GM19372 (cell line): ENCODE measurements at regions not wholly inside any gene's neighbourhood (a gene's known extent, or its start where the extent isn't known, plus 50 kb on each side); places are given as distances from the start of the nearest gene placed in this dataset.
"Not testable (repeated sequence)": the region's sequence is repeated elsewhere in the genome, so short reads cannot be mapped to it uniquely, and the experiment has no call there.

Source experiments
- ATAC-seq: cut with Tn5 transposase; IDR thresholded peaks from one replicate; pipeline ENCODE4 v1.9.1; 2021; ENCODE audit warnings: mild to moderate bottlenecking, low read depth, moderate library complexity; ENCODE audit not compliant: unreplicated experiment

DNA sequence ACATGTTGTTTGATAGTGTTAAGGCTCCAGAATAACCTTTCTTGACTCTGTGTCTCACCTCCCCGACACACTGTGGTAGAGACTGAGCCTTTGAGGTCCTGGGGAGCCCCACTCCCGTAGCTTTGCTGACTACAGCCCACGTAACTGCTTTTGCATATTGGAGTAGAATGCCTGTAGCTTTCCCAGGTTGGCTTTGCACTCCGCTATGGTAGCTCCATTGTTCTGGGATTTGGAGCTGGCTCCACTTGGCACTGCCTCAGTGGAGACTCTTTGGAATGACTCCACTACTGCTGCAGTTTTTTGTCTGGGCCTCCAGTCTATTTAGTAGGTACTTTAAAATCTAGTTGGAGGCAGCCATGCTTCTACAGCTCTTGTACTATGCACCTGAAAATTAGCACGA, 56.2 kb upstream of the ANXA1 start:
- no peak for ATAC-seq

DNA sequence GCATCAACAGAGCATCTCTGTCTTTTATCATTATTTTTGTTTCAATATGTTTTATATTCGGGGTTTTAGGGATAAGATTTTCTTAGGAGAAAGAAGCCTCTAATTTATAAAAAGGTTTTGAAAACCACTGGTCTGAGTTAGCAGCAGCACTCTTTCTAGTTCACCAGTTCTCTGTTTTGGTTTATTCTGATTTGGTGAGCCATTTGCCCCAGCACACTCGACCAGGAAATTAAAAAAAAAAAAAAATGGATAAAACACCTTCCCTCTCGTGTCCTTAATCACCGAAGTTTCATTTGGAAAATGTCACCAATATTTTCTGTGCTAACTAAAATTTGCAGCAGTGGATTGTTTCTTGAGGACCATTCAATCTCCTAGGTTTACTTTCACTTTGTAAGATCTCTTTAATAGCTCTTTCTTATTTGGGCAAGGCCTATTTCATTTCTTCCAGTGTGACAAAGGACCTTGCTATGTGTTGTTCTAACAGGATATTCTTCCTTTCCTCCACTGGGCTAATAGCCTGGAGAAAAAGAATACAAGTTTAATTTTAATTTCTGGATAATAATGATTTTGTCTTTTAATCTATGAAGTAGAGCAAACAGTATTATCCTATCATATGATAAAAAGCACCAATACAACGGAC, 57.8 kb upstream of the ANXA1 start:
- no peak for ATAC-seq

DNA sequence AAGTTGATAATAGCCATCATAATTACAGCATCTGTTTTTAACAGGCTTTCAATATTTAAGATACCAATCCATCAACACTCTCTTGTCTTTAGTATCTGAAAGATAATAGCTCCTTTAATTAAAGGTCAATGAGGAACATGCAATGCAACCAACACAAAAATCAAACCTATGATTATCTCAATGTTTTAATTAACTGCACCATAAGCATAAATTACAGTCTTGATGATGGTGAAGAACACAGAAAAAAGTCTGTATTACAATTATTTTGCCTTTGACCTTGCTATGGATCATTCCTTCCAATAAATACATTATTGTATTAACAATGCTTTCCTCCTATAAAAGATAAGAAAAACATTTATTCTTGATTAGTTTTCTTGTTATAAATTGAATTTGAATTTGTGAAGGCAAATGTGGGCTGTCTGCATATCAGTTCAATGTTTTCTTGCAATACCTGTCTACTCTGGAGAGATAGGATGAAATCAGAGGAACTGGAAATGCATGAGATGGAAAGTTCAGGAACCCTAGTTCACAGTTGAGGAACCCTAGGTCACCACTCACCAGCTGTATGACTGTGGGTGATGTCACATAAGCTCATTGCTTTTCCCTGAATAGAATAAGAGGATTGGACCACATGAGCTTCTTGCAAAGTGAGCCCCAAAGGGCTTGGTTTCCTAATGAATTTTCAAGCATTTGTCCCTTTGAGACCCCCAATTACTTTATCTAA, 58.5 kb upstream of the ANXA1 start:
- no peak for ATAC-seq

DNA sequence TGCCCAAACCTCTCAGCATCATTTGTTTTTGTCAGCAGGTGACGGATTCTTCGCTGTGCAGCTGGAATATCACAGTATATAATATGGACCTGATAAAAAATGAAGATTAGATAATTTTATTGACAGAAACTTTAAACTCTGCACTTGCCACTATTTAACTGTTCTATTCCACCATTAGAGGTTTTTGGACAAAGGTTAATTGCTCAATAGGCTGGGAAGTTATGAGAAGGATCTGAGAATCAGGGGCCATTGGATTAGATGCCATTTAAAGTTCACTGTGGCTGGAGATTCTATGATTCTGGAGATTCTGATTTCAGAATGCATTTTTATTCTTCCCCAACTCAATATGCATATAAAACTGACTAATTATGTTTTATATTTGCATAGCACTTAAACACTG, 59.8 kb upstream of the ANXA1 start:
- ATAC-seq: no peak

DNA sequence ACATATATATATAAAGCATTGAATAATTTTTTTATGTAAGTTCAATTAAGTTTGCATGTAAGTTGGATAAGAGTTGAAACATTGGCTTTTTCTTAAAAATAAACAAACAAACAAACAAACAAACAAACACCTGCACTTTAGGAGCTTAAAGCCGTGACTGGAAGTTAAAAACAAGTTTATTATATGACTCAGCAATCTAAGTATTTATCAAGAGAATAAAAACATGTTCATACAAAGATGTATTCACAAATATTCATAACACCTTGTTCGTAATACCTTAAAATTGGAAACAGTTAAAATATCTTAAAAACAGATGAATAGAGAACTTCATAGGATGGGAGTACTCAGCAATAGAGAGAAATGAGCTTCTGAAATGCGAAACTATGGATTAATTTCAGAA, 61.5 kb upstream of the ANXA1 start:
- no peak for ATAC-seq

DNA sequence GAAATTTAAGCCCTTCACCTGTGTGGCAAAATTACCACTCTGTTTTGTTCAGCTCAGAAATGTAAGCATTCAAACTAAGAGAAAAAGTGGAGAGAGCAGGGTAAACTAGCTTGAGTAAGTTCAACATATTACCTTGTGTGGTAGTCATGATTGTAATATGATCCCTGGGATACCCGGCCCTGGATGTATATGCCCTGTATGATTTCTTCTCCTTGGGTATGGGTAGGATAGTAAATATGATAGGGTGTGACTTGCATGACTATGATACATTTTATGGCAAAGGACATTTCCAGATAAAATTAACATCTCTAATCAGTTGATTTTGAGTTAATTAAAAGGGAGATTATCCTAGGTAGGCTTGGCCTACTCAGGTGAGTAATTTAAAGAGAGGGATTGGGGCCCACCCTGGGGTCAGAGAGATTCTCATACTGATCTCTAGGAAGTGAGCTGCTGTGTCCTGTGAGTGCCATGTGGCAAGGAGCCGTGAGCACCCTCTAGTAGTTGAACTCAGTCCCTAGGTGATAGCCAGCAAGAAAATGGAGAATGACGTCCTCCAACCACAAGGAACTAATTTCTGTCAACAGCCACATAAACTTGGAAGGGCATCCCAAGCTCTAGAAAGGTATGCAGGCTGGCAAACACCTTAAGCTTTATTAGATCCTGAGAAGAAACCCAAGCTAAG, 62.2 kb upstream of the ANXA1 start:
- ATAC-seq: no peak

DNA sequence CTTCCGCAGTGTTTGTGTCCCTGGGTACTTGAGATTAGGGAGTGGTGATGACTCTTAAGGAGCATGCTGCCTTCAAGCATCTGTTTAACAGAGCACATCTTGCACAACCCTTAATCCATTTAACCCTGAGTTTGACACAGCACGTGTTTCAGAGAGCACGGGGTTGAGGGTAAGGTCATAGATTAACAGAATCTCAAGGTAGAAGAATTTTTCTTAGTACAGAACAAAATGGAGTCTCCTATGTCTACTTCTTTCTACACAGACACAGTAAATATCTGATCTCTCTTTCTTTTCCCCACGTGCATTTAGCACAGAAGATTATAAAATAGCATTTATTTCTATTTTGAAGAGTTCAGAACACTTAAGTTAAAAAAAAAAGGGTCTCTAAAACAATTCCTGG, 63.8 kb upstream of the ANXA1 start:
- ATAC-seq: not testable (repeated sequence)

DNA sequence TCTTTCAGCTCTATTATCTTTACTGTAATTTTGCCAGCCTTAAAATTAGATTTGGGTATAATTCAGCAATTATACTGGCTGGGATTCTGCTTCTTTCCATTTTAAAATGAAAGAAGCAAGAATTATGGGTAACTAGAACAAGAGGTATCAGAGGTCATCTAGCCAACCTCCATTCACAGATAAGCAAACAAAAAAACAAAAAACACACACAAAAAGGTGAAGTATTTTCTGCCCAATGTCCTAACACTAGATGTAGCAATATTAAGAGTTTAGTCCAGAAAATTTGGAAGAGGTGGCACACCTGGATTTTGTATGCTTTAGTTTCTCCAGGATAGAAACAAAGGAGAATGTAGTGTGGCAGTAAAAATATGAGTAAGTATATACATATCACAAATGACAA, 68.1 kb upstream of the ANXA1 start:
- ATAC-seq: no peak

DNA sequence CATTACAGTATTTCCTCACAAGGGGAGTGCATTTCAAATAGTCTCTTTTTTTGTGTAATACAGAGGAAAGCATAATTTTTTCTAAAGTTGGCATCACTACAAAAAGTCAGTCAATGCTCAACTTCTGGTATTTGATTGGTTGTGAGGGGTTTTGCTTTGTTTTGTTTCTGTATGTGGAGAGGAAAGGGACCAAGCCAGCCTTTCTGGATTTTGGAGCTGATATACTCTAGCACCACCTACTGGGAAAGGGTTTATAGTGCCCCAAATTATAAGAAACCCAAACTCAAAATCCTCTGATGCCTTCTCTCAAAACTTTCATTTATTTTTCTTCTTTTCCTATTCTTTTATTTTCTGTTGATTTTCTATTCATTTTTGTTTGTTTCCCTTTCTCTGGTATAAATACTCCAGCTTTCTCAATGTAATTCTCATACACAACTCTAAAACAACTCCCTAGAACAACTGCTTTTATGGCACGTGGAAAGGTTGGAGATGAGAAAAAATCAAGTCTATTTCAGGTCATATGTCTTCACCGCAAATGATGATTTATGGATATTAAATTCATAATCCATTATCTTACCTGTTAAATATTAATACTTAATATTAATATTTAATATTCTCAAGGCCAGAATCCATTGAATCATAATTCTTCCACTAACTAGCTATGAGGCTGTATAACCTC, 69.5 kb upstream of the ANXA1 start:
- no peak for ATAC-seq

DNA sequence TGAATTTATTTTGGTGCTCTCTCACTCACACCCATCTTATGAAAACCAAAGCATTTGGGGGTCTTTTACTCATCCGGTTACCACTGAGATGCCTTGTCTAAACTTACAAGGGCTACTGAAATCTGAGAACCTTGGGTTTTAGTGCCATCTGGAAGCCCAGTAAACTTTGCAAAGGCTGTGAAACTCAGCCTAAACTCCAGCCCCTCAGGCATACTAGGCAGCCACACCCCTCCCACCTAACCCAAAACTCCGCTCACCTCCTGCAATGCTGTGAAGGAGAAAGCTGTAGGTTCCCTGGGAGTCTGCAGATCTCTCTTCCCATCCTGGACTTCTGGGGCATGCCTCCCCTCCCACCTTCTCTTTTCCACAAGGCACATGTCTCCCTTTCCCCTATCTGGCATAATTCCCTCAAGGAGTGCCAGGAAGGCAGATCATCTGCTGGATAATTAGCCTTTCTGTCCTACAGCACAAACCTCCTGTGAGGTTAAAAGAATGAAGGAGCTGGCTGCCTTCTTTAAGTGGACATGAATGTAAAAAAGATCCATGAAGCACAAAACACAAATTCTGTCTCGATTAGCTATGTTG, 71.5 kb upstream of the ANXA1 start:
- no peak for ATAC-seq

DNA sequence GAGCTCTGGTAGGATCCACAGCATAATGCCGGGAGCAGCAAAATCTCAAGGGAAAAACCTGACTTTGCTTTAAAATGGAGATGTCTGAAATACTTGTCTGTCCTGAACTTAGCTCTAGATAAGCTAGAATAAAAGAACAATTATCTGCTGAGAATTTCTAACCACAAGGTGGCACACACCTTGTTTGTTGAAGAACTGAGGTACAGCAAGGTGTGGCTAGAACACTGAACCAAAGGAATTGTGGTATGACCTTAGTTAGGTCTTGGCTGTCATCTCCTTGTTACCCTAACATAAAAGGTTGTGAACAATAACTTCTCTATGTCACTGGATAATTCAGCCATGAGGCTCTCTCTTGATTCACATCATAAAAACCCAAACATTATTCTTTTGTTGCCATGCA, 72.3 kb upstream of the ANXA1 start:
- no peak for ATAC-seq

DNA sequence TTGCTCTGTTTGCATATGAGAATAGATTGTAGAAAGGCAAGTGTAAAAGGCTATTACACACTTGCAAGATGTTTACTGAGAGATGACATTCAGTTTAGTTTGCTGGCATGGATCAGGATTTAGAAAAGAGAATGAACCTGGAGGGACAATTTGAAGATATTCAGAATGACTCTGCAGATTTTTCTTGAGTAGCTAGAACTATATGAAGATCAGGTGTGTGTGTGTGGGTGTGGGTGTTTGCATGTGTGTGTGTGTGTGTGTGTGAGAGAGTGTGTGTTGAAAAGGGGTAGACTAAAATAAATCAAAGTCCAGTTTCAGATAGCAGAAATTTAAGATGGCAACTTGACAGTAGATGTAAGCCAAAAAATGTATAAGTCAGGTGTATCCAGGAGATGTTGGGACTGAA, 74.0 kb upstream of the ANXA1 start:
- ATAC-seq: no peak

DNA sequence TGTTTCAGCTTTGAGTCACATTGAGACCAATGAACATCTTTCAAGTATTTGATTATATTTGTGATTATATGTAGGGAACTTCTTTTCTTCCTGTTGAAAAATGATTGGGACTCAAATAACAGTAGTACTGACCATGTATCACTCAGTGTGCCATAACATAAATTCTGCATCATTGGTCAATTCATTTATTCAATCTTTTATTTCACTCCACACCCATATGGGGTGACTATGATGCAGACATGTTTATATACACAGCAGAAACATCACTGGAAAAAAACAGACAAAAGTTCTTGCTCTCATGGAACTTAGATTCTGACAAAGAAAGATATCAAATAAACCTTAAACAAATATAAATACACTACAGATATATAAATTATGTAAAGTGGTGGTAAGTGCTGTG, 74.7 kb upstream of the ANXA1 start:
- no peak for ATAC-seq

DNA sequence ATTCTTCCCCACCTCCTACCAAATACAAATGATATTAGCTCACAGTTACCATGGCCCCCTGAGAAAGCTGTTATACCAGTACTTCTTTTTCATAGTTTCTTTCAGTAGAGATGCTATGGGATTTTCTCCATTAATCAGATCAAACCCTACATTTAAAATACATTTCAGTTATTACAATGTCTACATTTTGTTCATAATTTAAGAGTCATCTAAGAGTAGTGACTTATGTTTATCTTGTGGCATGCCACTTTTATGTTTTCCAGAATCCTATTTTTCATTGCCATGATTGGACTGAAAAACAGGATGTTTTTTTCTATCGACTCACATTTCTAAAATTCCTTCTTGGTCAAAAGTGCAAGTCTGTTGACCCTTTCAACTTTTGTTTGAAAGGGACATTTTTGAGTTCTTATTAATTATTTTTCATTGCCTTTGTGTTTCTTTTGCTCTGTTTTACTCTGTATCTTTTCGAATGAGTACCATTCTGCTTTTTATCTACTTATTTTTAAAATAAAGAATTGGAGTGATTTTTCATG, 77.4 kb upstream of the ANXA1 start:
- ATAC-seq: no peak

DNA sequence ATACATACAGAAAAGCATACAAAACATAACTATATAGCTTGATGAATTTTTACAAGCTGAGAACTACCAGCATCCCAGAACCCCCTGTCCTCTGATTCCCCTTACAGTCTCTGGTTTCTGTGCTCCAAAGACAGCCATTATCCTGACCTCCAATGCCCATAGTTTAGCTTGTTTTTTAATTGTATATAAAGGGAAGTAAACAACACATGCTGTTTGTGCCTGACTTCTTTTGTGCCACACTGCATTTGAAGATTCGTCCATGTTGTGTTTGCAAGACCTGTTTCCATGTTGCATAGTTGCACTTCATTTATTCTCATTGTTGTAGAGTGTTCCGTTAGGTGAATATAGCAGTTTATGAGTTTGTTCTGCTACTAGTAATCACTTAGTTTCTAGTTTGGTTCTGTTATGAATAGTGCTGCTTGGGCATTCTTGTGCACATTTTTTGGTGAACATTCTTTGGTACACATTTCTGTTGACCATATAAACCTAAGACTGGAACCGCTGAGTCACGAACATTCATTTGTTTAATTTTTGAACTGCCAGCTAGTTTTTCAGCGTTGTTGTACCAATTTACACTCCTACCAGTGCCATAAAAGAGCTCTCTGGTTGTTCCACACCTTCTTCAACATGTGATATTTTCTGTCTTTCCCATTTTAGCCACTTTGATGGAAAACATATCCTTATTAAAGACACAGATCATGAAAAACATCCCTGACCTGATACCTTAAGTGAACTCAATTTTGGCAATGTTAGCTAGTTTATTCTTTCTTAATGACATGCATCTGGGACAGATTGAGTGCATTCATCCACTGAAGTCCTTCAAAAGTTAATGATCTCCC, 78.1 kb upstream of the ANXA1 start:
- ATAC-seq: no peak

DNA sequence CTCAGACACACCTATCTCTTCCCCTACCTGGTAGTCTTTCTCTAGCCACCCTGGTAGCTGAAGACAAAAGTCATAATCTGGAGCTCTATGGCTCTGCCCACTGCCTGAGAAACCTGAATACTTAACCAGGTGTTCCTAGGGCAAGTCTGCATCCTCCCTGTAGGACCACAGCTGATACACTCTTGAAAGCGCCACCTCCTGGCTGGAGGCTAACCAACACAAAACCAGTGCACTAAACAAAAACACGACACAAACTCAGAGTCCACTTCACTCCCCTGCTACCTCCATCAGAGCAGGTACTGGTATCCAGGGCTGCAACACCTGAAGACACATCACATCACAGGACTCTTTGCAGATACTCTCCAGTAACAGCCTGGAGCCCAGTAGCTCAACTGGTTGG, 84.6 kb upstream of the ANXA1 start:
- ATAC-seq: no peak

DNA sequence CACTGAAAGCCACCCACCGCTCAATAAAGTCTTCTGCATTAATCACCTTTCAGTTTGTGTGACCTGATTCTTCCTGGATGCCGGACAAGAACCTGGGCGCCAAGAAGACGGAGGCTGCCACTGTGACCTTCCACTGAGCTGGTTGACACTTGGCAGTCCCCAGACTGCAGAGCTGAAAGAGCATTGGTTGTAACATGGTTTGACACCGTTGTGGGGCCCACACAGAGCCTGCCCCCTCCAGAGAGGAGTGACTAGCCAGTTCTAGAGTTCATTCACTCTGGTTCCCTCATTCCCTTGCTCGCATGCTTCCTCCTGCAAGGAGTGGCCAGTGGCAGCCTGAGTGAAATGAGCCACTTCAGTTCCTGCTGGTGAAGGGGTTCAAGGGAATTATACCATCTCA, 86.2 kb upstream of the ANXA1 start:
- ATAC-seq: no peak

DNA sequence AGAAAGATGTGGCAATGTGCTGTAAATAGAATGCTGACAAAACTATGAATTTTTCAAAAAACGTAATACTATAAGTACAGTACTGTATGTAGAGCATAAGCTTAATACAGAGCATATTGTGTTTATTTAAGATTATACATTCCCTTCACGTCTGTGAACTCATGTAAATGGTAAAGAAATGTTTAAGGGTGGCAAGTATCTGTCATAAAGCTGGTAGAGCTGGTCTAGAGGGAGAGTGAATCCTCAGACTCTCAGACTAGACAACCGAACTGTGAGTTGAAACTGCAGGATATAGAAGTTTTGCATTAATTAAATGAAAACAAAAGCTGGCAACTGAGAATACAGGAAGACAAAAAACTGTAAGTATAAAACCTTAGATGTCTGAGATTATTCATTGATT, 87.3 kb upstream of the ANXA1 start:
- ATAC-seq: no peak

DNA sequence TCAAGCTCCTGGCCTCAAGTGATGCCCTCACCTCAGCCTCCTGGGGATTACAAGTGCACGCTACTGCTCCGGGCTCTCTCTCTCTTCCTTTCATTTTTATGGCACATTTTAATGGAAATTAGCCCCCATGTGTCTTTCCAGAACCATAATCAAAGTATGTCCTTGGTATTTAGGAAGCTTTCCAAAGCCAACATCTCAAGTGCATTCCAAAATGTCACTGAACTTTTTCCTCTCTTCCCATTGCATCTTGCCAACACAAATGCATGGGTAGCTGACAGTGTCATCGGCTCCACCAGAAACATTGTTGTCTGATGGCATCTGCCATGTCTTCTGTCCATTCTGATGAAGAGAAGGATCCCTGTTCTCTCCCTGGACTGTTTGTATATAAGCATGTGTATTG, 90.5 kb upstream of the ANXA1 start:
- ATAC-seq: no peak

DNA sequence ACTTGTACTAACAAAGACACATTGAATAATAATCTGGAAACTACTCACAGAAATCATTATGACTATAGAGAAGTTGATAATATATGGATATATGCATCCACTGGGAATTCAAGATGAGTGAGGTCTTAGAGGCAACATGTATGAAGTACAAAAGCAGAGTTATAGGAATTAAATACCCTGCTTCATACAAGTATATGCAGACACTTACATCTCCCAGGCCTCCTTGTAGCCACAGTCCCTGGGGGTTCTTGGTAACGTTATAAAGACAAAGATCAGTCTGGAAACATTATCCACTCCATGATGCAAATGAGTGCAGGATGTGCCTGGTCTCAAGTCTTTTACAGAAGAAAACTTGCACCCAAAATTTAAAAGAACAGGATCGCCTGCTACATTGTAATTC, 92.4 kb upstream of the ANXA1 start:
- ATAC-seq: no peak
